WTC11 (cell line): ENCODE measurements at regions not wholly inside any gene's neighbourhood (a gene's known extent, or its start where the extent isn't known, plus 50 kb on each side); places are given as distances from the start of the nearest gene placed in this dataset.
A peak's percentile ranks its signal among the peaks of the same experiment; 100 is the strongest.

Source experiments
- ATAC-seq: fragments of 200-7000 bp; cut with Tn5 transposase; 2 replicates; pipeline ENCODE4 v1.10.0; 2021; ENCODE audit warnings: mild to moderate bottlenecking, moderate library complexity
- CTCF ChIA-PET: fragments of 300-600 bp; sonication (Branson Sonifier 250); formaldehyde crosslinking; loops from one replicate; lab custom pipeline; 2021; ENCODE audit warnings: antibody characterized with exemption; lab: Charles Lee
- POLR2A ChIA-PET: fragments of 350-600 bp; sonication (Branson Sonifier 250); formaldehyde crosslinking; loops from one replicate; lab custom pipeline; 2021; ENCODE audit warnings: antibody characterized with exemption; lab: Charles Lee
- DNase-seq: peaks from one replicate; pipeline ENCODE4 v3.0.0; 2021; ENCODE audit warnings: low spot score
- H3K27ac Mint-ChIP-seq: 2 replicates; pipeline ENCODE4 v1.8.0; 2021; ENCODE audit warnings: mixed read lengths
- H3K27me3 Mint-ChIP-seq: 2 replicates; pipeline ENCODE4 v1.8.0; 2021; ENCODE audit warnings: low read depth, mild to moderate bottlenecking, moderate library complexity, mixed read lengths
- H3K36me3 Mint-ChIP-seq: 2 replicates; pipeline ENCODE4 v1.8.0; 2021; ENCODE audit warnings: mixed read lengths
- H3K4me1 Mint-ChIP-seq: 2 replicates; pipeline ENCODE4 v1.8.0; 2022; ENCODE audit warnings: mixed read lengths
- H3K4me3 Mint-ChIP-seq: 2 replicates; pipeline ENCODE4 v1.8.0; 2021; ENCODE audit warnings: mild to moderate bottlenecking, moderate library complexity, mixed read lengths
- H3K9me3 Mint-ChIP-seq: 2 replicates; pipeline ENCODE4 v1.8.0; 2021; ENCODE audit warnings: mixed read lengths
- FOXK1 ChIP-seq: sonication (generic); formaldehyde crosslinking; IDR thresholded peaks from 2 replicates; pipeline ENCODE4 v1.8.0; 2022; ENCODE audit warnings: mild to moderate bottlenecking, moderate library complexity, missing genetic modification reagents
- ZNF138 ChIP-seq: sonication (generic); formaldehyde crosslinking; conservative IDR thresholded peaks from 2 replicates; pipeline ENCODE4 v1.8.1; 2022; ENCODE audit warnings: mild to moderate bottlenecking, moderate library complexity, missing genetic modification reagents
- ZNF317 ChIP-seq: sonication (generic); formaldehyde crosslinking; IDR thresholded peaks from 2 replicates; pipeline ENCODE4 v1.8.1; 2023; ENCODE audit warnings: low read depth, mild to moderate bottlenecking, moderate library complexity, missing genetic modification reagents, borderline replicate concordance
- TF ChIP-seq, protein P1 (sequence below): fragments of 200-600 bp; IDR thresholded peaks from 2 replicates; pipeline ENCODE4 v1.8.0; 2022; ENCODE audit warnings: antibody characterized with exemption
- TF ChIP-seq, protein P2 (sequence below): sonication (generic); formaldehyde crosslinking; IDR thresholded peaks from 2 replicates; pipeline ENCODE4 v1.8.1; 2023; ENCODE audit warnings: mild to moderate bottlenecking, missing genetic modification reagents
- TF ChIP-seq, protein P3 (sequence below): sonication (generic); formaldehyde crosslinking; IDR thresholded peaks from 2 replicates; pipeline ENCODE4 v1.8.0; 2023; ENCODE audit warnings: missing genetic modification reagents, mild to moderate bottlenecking, borderline replicate concordance
- TF ChIP-seq, protein P4 (sequence below): sonication (generic); formaldehyde crosslinking; IDR thresholded peaks from 2 replicates; pipeline ENCODE4 v1.8.1; 2023; ENCODE audit warnings: mild to moderate bottlenecking, moderate library complexity, missing genetic modification reagents
- TF ChIP-seq, protein P5 (sequence below): sonication (generic); formaldehyde crosslinking; IDR thresholded peaks from 2 replicates; pipeline ENCODE4 v1.8.1; 2023; ENCODE audit warnings: mild to moderate bottlenecking, missing genetic modification reagents

DNA sequence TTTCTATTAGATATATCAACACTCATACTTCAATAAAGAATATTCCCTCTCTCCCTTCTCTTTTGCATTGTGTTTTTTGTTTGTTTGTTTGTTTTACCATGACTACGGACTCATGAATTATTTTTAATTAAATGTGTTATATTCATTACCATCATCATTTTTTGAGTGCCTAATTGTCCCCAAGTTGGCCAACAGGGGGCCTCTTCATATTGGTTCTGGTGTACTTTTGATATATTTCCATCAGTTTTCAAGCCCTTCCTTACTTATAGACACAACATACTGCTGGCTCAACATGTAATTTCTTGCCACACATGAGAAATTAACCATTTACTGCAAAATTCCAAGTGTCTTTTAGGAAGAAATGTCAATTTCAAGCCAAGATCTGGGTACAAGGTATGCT lies 54.5 kb upstream of the GPC6 start:
- TF ChIP-seq, protein P1, sequence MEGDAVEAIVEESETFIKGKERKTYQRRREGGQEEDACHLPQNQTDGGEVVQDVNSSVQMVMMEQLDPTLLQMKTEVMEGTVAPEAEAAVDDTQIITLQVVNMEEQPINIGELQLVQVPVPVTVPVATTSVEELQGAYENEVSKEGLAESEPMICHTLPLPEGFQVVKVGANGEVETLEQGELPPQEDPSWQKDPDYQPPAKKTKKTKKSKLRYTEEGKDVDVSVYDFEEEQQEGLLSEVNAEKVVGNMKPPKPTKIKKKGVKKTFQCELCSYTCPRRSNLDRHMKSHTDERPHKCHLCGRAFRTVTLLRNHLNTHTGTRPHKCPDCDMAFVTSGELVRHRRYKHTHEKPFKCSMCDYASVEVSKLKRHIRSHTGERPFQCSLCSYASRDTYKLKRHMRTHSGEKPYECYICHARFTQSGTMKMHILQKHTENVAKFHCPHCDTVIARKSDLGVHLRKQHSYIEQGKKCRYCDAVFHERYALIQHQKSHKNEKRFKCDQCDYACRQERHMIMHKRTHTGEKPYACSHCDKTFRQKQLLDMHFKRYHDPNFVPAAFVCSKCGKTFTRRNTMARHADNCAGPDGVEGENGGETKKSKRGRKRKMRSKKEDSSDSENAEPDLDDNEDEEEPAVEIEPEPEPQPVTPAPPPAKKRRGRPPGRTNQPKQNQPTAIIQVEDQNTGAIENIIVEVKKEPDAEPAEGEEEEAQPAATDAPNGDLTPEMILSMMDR: peak; percentile 45
- TF ChIP-seq ZNF317: no peak
- no peaks in the 10 kb centered on the region for H3K4me1 Mint-ChIP-seq
- no peaks in the 10 kb centered on the region for H3K27me3 Mint-ChIP-seq
- CTCF ChIA-PET: no interaction called here
- H3K27ac Mint-ChIP-seq: no peak overlapping the region
- DNase-seq (peak; percentile 16), ATAC-seq (no peak)
- H3K9me3 Mint-ChIP-seq: peaks cover 38% of the 10 kb centered on the region
- H3K4me3 Mint-ChIP-seq: no peak overlapping the region
- H3K36me3 Mint-ChIP-seq: no peaks in the 10 kb centered on the region; the same call in 1 of the 2 replicates
- POLR2A ChIA-PET: no interaction called here

DNA sequence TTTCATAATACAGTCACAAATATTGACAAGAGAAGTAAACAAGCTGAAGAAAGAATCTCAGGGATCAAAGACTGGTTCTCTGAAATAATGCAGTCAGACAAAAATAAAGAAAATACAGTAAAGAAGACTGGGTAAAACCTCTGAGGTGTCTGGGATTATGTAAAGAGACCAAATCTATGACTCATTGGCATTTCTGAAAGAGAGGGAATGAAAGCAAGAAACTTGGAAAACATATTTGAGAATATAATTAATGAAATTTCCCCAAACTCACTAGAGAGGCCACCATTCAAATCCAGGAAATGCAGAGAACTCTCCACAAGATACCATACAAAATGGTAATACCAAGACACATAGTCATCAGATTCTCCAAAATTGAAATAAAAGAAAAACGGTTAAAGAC lies 53.0 kb upstream of the GPC6 start:
- Mint-ChIP-seq H3K4me1 (no peaks in the 10 kb centered on the region), H3K36me3 (no peaks in the 10 kb centered on the region; the same call in 1 of the 2 replicates), H3K4me3 (no peak overlapping the region), H3K27me3 (no peaks in the 10 kb centered on the region), H3K27ac (no peak overlapping the region), H3K9me3 (peaks cover 34% of the 10 kb centered on the region)
- ATAC-seq (no peak), DNase-seq (no peak)
- TF ChIP-seq, protein P2, sequence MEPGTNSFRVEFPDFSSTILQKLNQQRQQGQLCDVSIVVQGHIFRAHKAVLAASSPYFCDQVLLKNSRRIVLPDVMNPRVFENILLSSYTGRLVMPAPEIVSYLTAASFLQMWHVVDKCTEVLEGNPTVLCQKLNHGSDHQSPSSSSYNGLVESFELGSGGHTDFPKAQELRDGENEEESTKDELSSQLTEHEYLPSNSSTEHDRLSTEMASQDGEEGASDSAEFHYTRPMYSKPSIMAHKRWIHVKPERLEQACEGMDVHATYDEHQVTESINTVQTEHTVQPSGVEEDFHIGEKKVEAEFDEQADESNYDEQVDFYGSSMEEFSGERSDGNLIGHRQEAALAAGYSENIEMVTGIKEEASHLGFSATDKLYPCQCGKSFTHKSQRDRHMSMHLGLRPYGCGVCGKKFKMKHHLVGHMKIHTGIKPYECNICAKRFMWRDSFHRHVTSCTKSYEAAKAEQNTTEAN (CRISPR knock-in tag): no peak
- ChIA-PET POLR2A (no interaction called here), CTCF (no interaction called here)

DNA sequence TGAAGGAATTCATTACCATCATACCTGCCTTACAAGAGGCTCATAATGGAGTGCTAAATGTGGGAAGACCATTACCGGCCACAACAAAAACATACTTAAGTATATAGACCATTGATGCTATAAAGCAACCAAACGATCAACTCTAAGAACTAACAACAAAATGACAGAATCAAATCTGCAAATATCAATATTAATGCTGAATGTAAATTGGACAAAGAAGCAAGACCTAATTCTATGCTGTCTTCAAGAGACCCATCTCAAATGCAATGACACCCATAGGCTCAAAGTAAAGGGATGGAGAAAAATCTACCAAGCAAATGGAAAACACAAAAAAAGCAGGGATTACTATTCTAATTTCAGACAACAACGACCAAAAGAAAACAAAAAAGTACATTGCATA lies 52.3 kb upstream of the GPC6 start:
- CTCF ChIA-PET: no interaction called here
- POLR2A ChIA-PET: no interaction called here

More for the DNA sequence above, 52.3 kb upstream of the GPC6 start:
- H3K27ac Mint-ChIP-seq: no peak overlapping the region
- ATAC-seq (no peak), DNase-seq (no peak)
- peaks cover 31% of the 10 kb centered on the region for H3K9me3 Mint-ChIP-seq
- no peaks in the 10 kb centered on the region for H3K4me1 Mint-ChIP-seq
- H3K4me3 Mint-ChIP-seq: no peak overlapping the region
- TF ChIP-seq ZNF138 (CRISPR knock-in tag) (no peak), FOXK1 (CRISPR knock-in tag) (no peak)
- TF ChIP-seq, protein P3, sequence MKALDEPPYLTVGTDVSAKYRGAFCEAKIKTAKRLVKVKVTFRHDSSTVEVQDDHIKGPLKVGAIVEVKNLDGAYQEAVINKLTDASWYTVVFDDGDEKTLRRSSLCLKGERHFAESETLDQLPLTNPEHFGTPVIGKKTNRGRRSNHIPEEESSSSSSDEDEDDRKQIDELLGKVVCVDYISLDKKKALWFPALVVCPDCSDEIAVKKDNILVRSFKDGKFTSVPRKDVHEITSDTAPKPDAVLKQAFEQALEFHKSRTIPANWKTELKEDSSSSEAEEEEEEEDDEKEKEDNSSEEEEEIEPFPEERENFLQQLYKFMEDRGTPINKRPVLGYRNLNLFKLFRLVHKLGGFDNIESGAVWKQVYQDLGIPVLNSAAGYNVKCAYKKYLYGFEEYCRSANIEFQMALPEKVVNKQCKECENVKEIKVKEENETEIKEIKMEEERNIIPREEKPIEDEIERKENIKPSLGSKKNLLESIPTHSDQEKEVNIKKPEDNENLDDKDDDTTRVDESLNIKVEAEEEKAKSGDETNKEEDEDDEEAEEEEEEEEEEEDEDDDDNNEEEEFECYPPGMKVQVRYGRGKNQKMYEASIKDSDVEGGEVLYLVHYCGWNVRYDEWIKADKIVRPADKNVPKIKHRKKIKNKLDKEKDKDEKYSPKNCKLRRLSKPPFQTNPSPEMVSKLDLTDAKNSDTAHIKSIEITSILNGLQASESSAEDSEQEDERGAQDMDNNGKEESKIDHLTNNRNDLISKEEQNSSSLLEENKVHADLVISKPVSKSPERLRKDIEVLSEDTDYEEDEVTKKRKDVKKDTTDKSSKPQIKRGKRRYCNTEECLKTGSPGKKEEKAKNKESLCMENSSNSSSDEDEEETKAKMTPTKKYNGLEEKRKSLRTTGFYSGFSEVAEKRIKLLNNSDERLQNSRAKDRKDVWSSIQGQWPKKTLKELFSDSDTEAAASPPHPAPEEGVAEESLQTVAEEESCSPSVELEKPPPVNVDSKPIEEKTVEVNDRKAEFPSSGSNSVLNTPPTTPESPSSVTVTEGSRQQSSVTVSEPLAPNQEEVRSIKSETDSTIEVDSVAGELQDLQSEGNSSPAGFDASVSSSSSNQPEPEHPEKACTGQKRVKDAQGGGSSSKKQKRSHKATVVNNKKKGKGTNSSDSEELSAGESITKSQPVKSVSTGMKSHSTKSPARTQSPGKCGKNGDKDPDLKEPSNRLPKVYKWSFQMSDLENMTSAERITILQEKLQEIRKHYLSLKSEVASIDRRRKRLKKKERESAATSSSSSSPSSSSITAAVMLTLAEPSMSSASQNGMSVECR (CRISPR knock-in tag): no peak
- TF ChIP-seq, protein P4, sequence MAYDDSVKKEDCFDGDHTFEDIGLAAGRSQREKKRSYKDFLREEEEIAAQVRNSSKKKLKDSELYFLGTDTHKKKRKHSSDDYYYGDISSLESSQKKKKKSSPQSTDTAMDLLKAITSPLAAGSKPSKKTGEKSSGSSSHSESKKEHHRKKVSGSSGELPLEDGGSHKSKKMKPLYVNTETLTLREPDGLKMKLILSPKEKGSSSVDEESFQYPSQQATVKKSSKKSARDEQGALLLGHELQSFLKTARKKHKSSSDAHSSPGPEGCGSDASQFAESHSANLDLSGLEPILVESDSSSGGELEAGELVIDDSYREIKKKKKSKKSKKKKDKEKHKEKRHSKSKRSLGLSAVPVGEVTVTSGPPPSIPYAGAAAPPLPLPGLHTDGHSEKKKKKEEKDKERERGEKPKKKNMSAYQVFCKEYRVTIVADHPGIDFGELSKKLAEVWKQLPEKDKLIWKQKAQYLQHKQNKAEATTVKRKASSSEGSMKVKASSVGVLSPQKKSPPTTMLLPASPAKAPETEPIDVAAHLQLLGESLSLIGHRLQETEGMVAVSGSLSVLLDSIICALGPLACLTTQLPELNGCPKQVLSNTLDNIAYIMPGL (CRISPR knock-in tag): no peak
- TF ChIP-seq, protein P5, sequence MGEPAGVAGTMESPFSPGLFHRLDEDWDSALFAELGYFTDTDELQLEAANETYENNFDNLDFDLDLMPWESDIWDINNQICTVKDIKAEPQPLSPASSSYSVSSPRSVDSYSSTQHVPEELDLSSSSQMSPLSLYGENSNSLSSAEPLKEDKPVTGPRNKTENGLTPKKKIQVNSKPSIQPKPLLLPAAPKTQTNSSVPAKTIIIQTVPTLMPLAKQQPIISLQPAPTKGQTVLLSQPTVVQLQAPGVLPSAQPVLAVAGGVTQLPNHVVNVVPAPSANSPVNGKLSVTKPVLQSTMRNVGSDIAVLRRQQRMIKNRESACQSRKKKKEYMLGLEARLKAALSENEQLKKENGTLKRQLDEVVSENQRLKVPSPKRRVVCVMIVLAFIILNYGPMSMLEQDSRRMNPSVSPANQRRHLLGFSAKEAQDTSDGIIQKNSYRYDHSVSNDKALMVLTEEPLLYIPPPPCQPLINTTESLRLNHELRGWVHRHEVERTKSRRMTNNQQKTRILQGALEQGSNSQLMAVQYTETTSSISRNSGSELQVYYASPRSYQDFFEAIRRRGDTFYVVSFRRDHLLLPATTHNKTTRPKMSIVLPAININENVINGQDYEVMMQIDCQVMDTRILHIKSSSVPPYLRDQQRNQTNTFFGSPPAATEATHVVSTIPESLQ: no peak
- H3K36me3 Mint-ChIP-seq: no peaks in the 10 kb centered on the region; the same call in 1 of the 2 replicates
- H3K27me3 Mint-ChIP-seq: no peaks in the 10 kb centered on the region
